AG09309 (cell line): ENCODE measurements at regions not wholly inside any gene's neighbourhood (a gene's known extent, or its start where the extent isn't known, plus 50 kb on each side); places are given as distances from the start of the nearest gene placed in this dataset.
"Not testable (repeated sequence)": the region's sequence is repeated elsewhere in the genome, so short reads cannot be mapped to it uniquely, and the experiment has no call there.

Source experiments
- DNase-seq: peaks from one replicate; pipeline ENCODE4 v3.0.0-alpha.2; 2010; ENCODE audit warnings: low read depth
- H3K4me3 ChIP-seq: 2 replicates; pipeline ENCODE4 v1.5.1; 2011; ENCODE audit warnings: mild to moderate bottlenecking, low read depth, low read length, moderate library complexity; ENCODE audit not compliant: control insufficient read depth
- TF ChIP-seq, protein P1 (sequence below): IDR thresholded peaks from 2 replicates; pipeline ENCODE4 v1.5.1; 2011; ENCODE audit warnings: mild to moderate bottlenecking, low read depth, low read length, inconsistent platforms; ENCODE audit not compliant: insufficient read depth, control insufficient read depth; ENCODE audit errors: missing control alignments

DNA sequence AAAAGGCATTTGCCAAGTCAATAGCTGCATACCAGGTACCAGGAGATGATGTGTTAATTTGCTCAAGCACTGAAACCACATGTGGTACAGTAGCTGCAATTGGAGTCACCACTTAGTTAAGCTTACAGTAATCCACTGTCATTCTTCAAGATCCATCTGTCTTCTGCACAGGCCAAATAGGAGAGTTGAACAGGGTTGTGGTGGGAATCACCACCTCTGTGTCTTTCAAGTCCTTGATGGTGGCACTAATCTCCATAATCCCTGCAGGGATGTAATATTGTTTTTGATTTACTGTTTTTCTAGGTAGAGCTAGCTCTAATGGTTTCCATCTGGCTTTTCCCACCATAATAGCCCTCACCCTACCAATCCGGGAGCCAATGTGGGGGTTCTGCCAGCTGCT, 91.9 kb downstream of the FCRL5 start:
- H3K4me3 ChIP-seq, result no peak overlapping the region
- DNase-seq, result no peak
- TF ChIP-seq, protein P1, sequence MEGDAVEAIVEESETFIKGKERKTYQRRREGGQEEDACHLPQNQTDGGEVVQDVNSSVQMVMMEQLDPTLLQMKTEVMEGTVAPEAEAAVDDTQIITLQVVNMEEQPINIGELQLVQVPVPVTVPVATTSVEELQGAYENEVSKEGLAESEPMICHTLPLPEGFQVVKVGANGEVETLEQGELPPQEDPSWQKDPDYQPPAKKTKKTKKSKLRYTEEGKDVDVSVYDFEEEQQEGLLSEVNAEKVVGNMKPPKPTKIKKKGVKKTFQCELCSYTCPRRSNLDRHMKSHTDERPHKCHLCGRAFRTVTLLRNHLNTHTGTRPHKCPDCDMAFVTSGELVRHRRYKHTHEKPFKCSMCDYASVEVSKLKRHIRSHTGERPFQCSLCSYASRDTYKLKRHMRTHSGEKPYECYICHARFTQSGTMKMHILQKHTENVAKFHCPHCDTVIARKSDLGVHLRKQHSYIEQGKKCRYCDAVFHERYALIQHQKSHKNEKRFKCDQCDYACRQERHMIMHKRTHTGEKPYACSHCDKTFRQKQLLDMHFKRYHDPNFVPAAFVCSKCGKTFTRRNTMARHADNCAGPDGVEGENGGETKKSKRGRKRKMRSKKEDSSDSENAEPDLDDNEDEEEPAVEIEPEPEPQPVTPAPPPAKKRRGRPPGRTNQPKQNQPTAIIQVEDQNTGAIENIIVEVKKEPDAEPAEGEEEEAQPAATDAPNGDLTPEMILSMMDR, result no peak

DNA sequence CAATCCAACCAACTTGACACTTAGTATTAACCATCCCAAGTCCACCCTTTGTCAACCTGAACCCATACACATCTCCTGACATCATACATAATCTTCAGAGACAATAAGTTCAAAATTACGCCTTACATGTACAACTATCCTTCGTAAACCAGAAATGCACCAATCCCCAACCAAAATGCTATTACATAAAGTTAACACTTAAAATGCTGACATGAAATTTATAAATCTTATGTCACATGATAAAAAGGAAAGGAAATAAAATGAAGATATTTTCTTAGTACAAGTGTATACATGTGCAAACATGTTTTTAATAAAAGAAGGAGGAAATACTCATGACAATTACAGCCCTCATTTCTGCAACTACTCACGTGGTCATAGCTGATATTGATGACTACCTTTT, 95.0 kb downstream of the FCRL5 start:
- no peak for DNase-seq
- TF ChIP-seq, protein P1, result no peak
- no peak overlapping the region for H3K4me3 ChIP-seq

DNA sequence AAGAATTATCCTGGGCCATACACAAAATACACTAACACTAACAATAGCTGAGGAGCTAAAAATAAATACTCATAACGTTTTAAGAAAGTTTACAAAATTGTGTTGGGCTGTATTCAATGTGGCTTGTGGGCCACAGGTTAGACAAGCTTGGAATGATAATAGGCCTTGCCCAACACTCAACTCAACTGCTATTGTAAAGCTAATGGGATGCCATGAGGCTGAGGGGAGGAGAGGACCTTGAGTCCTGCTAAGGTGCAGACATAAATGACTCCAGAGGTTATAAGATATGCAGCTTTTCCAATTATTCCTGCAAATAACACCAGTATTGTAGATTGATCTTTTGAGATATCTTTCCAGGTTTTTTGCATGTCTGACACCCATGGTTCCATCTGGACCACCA, 97.0 kb downstream of the FCRL5 start:
- no peak overlapping the region for H3K4me3 ChIP-seq
- TF ChIP-seq, protein P1, result no peak
- DNase-seq, result no peak

DNA sequence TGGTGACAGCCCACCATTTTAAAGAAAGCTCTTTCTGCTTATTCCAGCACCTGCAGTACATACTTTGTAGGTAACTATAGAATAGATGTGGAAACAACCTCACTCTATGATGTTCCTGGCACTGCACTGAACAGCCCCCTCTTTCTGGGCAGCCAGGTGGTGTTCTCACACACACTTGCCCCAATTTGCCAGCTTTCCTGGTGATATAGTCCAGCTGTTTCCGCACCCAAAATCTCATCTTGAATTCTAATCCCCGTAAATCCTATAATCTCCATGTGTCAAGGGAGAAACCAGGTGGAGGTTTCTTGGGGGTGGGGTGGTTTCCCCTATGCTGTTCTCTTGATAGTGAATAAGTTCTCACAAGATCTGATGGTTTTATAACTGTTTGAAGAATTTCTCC, 102.2 kb downstream of the FCRL5 start:
- no peak overlapping the region for H3K4me3 ChIP-seq
- DNase-seq, result no peak
- TF ChIP-seq, protein P1, result no peak

DNA sequence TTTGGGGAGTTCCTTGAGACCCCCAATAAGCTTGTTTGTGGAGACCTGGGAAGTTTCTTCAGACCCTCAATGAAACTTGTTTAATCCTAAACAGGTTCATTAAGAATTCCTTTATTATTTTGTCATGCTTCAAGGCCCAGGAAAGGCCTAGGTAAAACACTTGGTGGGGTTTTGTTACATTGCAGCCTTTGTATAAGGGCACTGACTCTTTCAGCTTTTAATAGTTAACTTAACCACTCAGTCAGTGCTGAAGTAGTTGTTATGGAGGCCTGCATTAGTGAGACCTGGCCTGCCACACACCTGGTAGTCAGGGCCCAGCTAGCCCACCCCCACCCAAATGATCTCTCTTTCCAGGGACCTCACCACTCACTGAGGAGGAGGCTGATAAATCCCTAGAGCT, 103.7 kb downstream of the FCRL5 start:
- no peak overlapping the region for H3K4me3 ChIP-seq
- DNase-seq, result no peak
- TF ChIP-seq, protein P1, result no peak

DNA sequence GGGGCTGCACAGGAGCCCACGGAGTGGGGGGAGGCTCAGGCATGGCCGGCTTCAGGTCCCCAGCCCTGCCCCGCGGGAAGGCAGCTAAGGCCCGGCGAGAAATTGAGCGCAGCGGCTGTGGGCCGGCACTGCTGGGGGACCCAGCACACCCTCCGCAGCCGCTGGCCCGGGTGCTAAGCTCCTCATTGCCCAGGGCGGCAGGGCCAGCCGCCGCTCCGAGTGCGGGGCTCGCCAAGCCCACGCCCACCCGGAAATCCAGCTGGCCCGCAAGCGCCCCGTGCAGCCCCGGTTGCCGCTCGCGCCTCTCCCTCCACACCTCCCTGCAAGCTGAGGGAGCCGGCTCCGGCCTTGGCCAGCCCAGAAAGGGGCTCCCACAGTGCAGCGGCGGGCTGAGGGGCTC, 106.0 kb downstream of the FCRL5 start:
- H3K4me3 ChIP-seq, DNase-seq: not testable (repeated sequence)

DNA sequence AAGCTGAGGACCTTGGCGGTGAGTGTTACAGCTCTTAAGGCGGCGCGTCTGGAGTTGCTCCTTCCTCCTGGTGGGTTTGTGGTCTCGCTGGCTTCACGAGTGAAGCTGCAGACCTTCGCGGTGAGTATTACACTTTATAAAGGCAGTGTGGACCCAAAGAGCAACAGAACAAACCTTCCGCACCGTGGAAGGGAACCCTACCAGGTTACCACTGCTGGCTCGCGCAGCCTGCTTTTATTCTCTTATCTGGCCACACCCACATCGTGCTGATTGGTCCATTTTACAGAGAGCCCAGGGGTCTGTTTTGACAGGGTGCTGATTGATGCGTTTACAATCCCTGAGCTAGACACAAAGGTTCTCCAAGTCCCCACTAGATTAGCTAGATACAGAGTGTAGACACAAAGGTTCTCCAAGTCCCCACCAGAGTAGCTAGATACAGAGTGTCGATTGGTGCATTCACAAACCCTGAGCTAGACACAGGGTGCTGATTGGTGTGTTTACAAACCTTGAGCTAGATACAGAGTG, 106.6 kb downstream of the FCRL5 start:
- not testable (repeated sequence) for H3K4me3 ChIP-seq, DNase-seq

DNA sequence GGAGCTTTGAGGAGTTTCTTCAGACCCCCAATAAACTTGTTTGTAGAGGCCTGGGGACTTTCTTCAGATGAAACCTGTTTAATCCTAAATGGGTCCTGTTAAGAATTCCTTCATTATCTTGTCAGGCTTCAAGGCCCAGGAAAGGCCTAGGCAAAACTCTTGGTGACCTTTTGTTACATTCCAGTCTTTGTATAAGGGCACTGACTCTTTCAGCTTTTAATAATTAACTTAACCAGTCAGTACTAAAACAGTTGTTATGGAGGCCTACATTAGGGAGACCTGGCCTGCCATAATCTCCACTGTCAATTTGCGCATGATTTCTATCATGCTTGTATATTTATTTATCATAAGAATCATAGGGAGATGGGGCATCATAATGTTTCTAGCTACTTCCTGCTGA, 110.2 kb downstream of the FCRL5 start:
- DNase-seq, result no peak
- no peak overlapping the region for H3K4me3 ChIP-seq
- TF ChIP-seq, protein P1, result no peak
